SK-N-SH (cell line): ENCODE measurements at regions not wholly inside any gene's neighbourhood (a gene's known extent, or its start where the extent isn't known, plus 50 kb on each side); places are given as distances from the start of the nearest gene placed in this dataset.

Experiments
- CTCF ChIA-PET: fragments of 300-600, 350-600 bp; formaldehyde crosslinking; extraction: SDS; loops from one replicate; lab custom pipeline; 2021; lab: Yijun Ruan, JAX
- POLR2A ChIA-PET: fragments of 350-600 bp; sonication (Branson Sonifier 250); formaldehyde crosslinking; extraction: SDS; loops from one replicate; lab custom pipeline; 2020; ENCODE audit warnings: antibody characterized with exemption, inconsistent platforms; lab: Yijun Ruan, JAX
- DNase-seq: peaks from one replicate; pipeline ENCODE4 v3.0.0; 2012
- H2AFZ ChIP-seq: fragments of 200-600 bp; sonication (generic); 2 replicates; pipeline ENCODE4 v1.8.1; 2016; ENCODE audit warnings: antibody characterized with exemption, mild to moderate bottlenecking, low read depth
- H3F3A ChIP-seq: fragments of 200-600 bp; sonication (generic); replicated peaks from 2 replicates; pipeline ENCODE3; 2016; ENCODE audit warnings: antibody characterized with exemption, mild to moderate bottlenecking; ENCODE audit not compliant: insufficient read depth
- H3K27ac ChIP-seq, 2 experiments: fragments of 200-500 bp in 1 of 2; fragments of 200-600 bp in 1 of 2; sonication (Bioruptor generic) in 1 of 2; sonication (generic), shearing (Covaris generic) in 1 of 2; 2 replicates each; pipeline versions ENCODE4 v1.5.1 to v1.6.1; 2014 to 2016; ENCODE audit warnings: low read depth in 2 of 2, inconsistent platforms in 1 of 2, low read length in 1 of 2, mild to moderate bottlenecking in 1 of 2, mixed read lengths in 1 of 2
- H3K27me3 ChIP-seq: fragments of 200-600 bp; sonication (generic), shearing (Covaris generic); 2 replicates; pipeline ENCODE4 v1.6.1; 2016; ENCODE audit warnings: mixed run types; ENCODE audit not compliant: insufficient read depth
- H3K36me3 ChIP-seq, 2 experiments: fragments of 200-500 bp in 1 of 2; fragments of 200-600 bp in 1 of 2; sonication (Bioruptor generic) in 1 of 2; sonication (generic) in 1 of 2; replicated peaks in 1 of 2; 2 replicates each; pipeline versions ENCODE3 to v1.5.1; 2014 to 2016; ENCODE audit warnings: low read length in 1 of 2, mild to moderate bottlenecking in 1 of 2; ENCODE audit not compliant: insufficient read depth in 2 of 2, control insufficient read depth in 1 of 2
- H3K4me1 ChIP-seq, 2 experiments: fragments of 200-500 bp in 1 of 2; fragments of 200-600 bp in 1 of 2; sonication (Bioruptor generic) in 1 of 2; sonication (generic), shearing (Covaris generic) in 1 of 2; 2 replicates each; pipeline versions ENCODE4 v1.5.1 to v1.6.1; 2014 to 2016; ENCODE audit warnings: low read depth in 1 of 2, low read length in 1 of 2, mixed run types in 1 of 2; ENCODE audit not compliant: insufficient read depth in 2 of 2, control insufficient read depth in 1 of 2
- H3K4me2 ChIP-seq: fragments of 200-600 bp; sonication (generic), shearing (Covaris generic); 2 replicates; pipeline ENCODE4 v1.6.1; 2017; ENCODE audit warnings: mixed run types
- H3K4me3 ChIP-seq, 2 experiments: fragments of 200-500 bp in 1 of 2; fragments of 200-600 bp in 1 of 2; sonication (Bioruptor generic) in 1 of 2; sonication (generic), shearing (Covaris generic) in 1 of 2; 2 replicates each; pipeline versions ENCODE4 v1.5.1 to v1.8.1; 2014 to 2016; ENCODE audit warnings: low read depth in 2 of 2, inconsistent platforms in 1 of 2, low read length in 1 of 2, mild to moderate bottlenecking in 1 of 2, mixed read lengths in 1 of 2, moderate library complexity in 1 of 2
- H3K79me2 ChIP-seq: fragments of 200-600 bp; sonication (generic); 2 replicates; pipeline ENCODE4 v1.8.1; 2017; ENCODE audit warnings: mild to moderate bottlenecking; ENCODE audit not compliant: insufficient read depth
- H3K9ac ChIP-seq: fragments of 200-600 bp; sonication (generic); 2 replicates; pipeline ENCODE4 v1.6.1; 2017; ENCODE audit warnings: mixed run types
- H3K9me2 ChIP-seq: fragments of 200-600 bp; sonication (generic); 2 replicates; pipeline ENCODE4 v1.6.1; 2017; ENCODE audit warnings: mixed run types
- H3K9me3 ChIP-seq: fragments of 200-600 bp; sonication (generic); 2 replicates; pipeline ENCODE4 v1.6.1; 2017; ENCODE audit warnings: mixed run types, mild to moderate bottlenecking, moderate library complexity
- H4K20me1 ChIP-seq: fragments of 200-600 bp; sonication (generic); 2 replicates; pipeline ENCODE4 v1.6.1; 2017; ENCODE audit warnings: mild to moderate bottlenecking, mixed run types; ENCODE audit not compliant: insufficient read depth
- EP300 ChIP-seq, 2 experiments: IDR thresholded peaks; 2 replicates each; pipeline versions ENCODE4 v1.4.0 to v1.6.1; 2012; ENCODE audit warnings: borderline replicate concordance in 1 of 2, low read depth in 1 of 2, low read length in 1 of 2
- FOXJ3 ChIP-seq: sonication (generic); formaldehyde crosslinking; IDR thresholded peaks from 2 replicates; pipeline ENCODE4 v1.5.1; 2020; ENCODE audit warnings: mild to moderate bottlenecking, missing genetic modification reagents
- GABPA ChIP-seq: IDR thresholded peaks from 2 replicates; pipeline ENCODE4 v1.4.0; 2012; ENCODE audit warnings: low read depth, mild to moderate bottlenecking
- IRF3 ChIP-seq: fragments of 150-350 bp; IDR thresholded peaks from 2 replicates; pipeline ENCODE4 v1.6.1; 2016; ENCODE audit warnings: mild to moderate bottlenecking, low read depth, low read length
- JUND ChIP-seq: IDR thresholded peaks from 2 replicates; pipeline ENCODE4 v1.4.0; 2012
- MAX ChIP-seq: IDR thresholded peaks from 2 replicates; pipeline ENCODE4 v1.4.0; 2012; ENCODE audit warnings: low read depth
- MXI1 ChIP-seq: IDR thresholded peaks from 2 replicates; pipeline ENCODE4 v1.6.1; 2012; ENCODE audit warnings: mild to moderate bottlenecking, low read depth, low read length, improper control_type of control experiment
- NRF1 ChIP-seq: IDR thresholded peaks from 2 replicates; pipeline ENCODE4 v1.6.1; 2012; ENCODE audit warnings: low read depth, mild to moderate bottlenecking, low read length
- PBX3 ChIP-seq: IDR thresholded peaks from 2 replicates; pipeline ENCODE4; 2012
- POLR2AphosphoS5 ChIP-seq: IDR thresholded peaks from 2 replicates; pipeline ENCODE4 v1.6.1; 2012; ENCODE audit warnings: low read depth, low read length
- RAD21 ChIP-seq: IDR thresholded peaks from 2 replicates; pipeline ENCODE4 v1.6.1; 2012; ENCODE audit warnings: mild to moderate bottlenecking, low read length
- RCOR1 ChIP-seq: fragments of 150-350 bp; IDR thresholded peaks from 2 replicates; pipeline ENCODE4 v1.6.1; 2017; ENCODE audit warnings: antibody characterized with exemption, low read length
- TAF1 ChIP-seq: IDR thresholded peaks from 2 replicates; pipeline ENCODE4 v1.6.1; 2012; ENCODE audit warnings: low read depth, mild to moderate bottlenecking, low read length, moderate library complexity, borderline replicate concordance
- TCF12 ChIP-seq: IDR thresholded peaks from 2 replicates; pipeline ENCODE4 v1.4.0; 2012
- USF1 ChIP-seq: IDR thresholded peaks from 2 replicates; pipeline ENCODE4 v1.4.0; 2012; ENCODE audit warnings: low read depth, borderline replicate concordance
- USF2 ChIP-seq: fragments of 150-350 bp; IDR thresholded peaks from 2 replicates; pipeline ENCODE4 v1.6.1; 2017; ENCODE audit warnings: antibody characterized with exemption, low read length, low read depth, borderline replicate concordance
- YY1 ChIP-seq: IDR thresholded peaks from 2 replicates; pipeline ENCODE4 v1.4.0; 2012; ENCODE audit warnings: low read depth, mild to moderate bottlenecking
- ZBTB33 ChIP-seq: IDR thresholded peaks from 2 replicates; pipeline ENCODE4 v1.4.0; 2012; ENCODE audit warnings: low read depth, borderline replicate concordance
- WGBS: methylation state at CpG from one replicate; pipeline ENCODE4 v1.1.6; 2017; ENCODE audit warnings: low lambda C conversion rate; 5-methylcytosine and 5-hydroxymethylcytosine counted together

GRCh38 chr4:52187603-52188002, 136.5 kb downstream of the SPATA18 start:
- WGBS, result 2% methylated on average over 1 of the region's 1 CpG
- CTCF ChIA-PET, result no interaction called here
- POLR2A ChIA-PET, result no interaction called here
- no peak overlapping the region for H3K4me2 ChIP-seq
- no peaks in the 10 kb centered on the region for H3K9me2 ChIP-seq
- H3K36me3 ChIP-seq, result no peaks in the 10 kb centered on the region
- no peaks in the 10 kb centered on the region for H4K20me1 ChIP-seq
- no peak overlapping the region for H3K9ac ChIP-seq
- TF ChIP-seq MAX, result no peak
- no peak for TF ChIP-seq JUND
- TF ChIP-seq TCF12, result no peak
- TF ChIP-seq USF2, result no peak
- TF ChIP-seq TAF1, result no peak
- TF ChIP-seq USF1, result no peak
- no peak for TF ChIP-seq FOXJ3
- no peak for TF ChIP-seq ZBTB33
- no peak for TF ChIP-seq RCOR1
- no peak for TF ChIP-seq PBX3
- TF ChIP-seq, all 33 proteins: peak for 0
- no peaks in the 10 kb centered on the region for H3K9me3 ChIP-seq
- no peak overlapping the region for H3K4me3 ChIP-seq
- no peaks in the 10 kb centered on the region for H3K4me1 ChIP-seq
- H3K27me3 ChIP-seq, result no peaks in the 10 kb centered on the region
- H3F3A ChIP-seq, result no peaks in the 10 kb centered on the region
- no peaks in the 10 kb centered on the region for H3K79me2 ChIP-seq
- no peak overlapping the region for H2AFZ ChIP-seq
- no peak overlapping the region for H3K27ac ChIP-seq
- DNase-seq, result no peak

GRCh38 chr4:52192001-52192400, 140.9 kb downstream of the SPATA18 start:
- CTCF ChIA-PET, result no interaction called here
- Histone ChIP-seq H3K9ac (no peak overlapping the region), H3K4me1 (no peaks in the 10 kb centered on the region), H3K9me2 (no peaks in the 10 kb centered on the region), H3K4me3 (no peak overlapping the region), H3K36me3 (no peaks in the 10 kb centered on the region), H3K4me2 (no peak overlapping the region), H3F3A (no peaks in the 10 kb centered on the region), H3K79me2 (no peaks in the 10 kb centered on the region), H3K9me3 (no peaks in the 10 kb centered on the region), H3K27me3 (no peaks in the 10 kb centered on the region), H2AFZ (no peak overlapping the region), H3K27ac (no peak overlapping the region), H4K20me1 (no peaks in the 10 kb centered on the region)
- POLR2A ChIA-PET, result no interaction called here
- no peak for DNase-seq
- WGBS, result 48% methylated on average over 2 of the region's 2 CpGs
- no peak for TF ChIP-seq GABPA
- no peak for TF ChIP-seq USF1
- TF ChIP-seq EP300 (IDR thresholded peaks at IDR 0.05; ENCODE audit: borderline replicate concordance in 1 of 2, low read depth in 1 of 2, low read length in 1 of 2), result no peak
- TF ChIP-seq POLR2AphosphoS5, result no peak
- TF ChIP-seq TCF12, result no peak
- no peak for TF ChIP-seq MAX
- no peak for TF ChIP-seq YY1
- TF ChIP-seq USF2, result no peak
- TF ChIP-seq MXI1, result no peak
- no peak for TF ChIP-seq NRF1
- no peak for TF ChIP-seq IRF3
- no peak for TF ChIP-seq RAD21
- no peak for TF ChIP-seq PBX3
